ENCODE measurements at regions not wholly inside any gene's neighbourhood (a gene's known extent, or its start where the extent isn't known, plus 50 kb on each side); places are given as distances from the start of the nearest gene placed in this dataset.

- peaks cover 4% of the 10 kb centered on the region for H3K4me1 ChIP-seq (ENCODE audit: insufficient read depth)
- Mint-ChIP-seq H3K4me1 (peaks cover 29% of the 10 kb centered on the region), H3K27me3 (ENCODE audit: insufficient read depth, low read depth, poor library complexity) (peaks cover 7% of the 10 kb centered on the region), H3K27ac (no peak overlapping the region), H3K9me3 (no peaks in the 10 kb centered on the region), H3K36me3 (ENCODE audit: low read depth) (no peaks in the 10 kb centered on the region), H3K4me3 (no peak overlapping the region)
- no peaks in the 10 kb centered on the region for H3F3A ChIP-seq (replicated peaks; ENCODE audit: low read depth)
- no peaks in the 10 kb centered on the region for H3K36me3 ChIP-seq (ENCODE audit: insufficient read depth)
- DNase-seq (ENCODE audit: low spot score) (no peak), ATAC-seq (peak; percentile 48)
- H3K27ac ChIP-seq (ENCODE audit: low read depth), result no peak overlapping the region
- no peak overlapping the region for H3K4me3 ChIP-seq
- H3K27me3 ChIP-seq (ENCODE audit: insufficient read depth), result no peaks in the 10 kb centered on the region
- H4K20me1 ChIP-seq (replicated peaks; ENCODE audit: insufficient read depth), result no peaks in the 10 kb centered on the region
- no peaks in the 10 kb centered on the region for H3K79me2 ChIP-seq (replicated peaks; ENCODE audit: insufficient read depth)
- H2AFZ ChIP-seq, result no peak overlapping the region
- H3K9me2 ChIP-seq (ENCODE audit: insufficient read depth), result peaks cover 10% of the 10 kb centered on the region
- TF ChIP-seq, protein P1, sequence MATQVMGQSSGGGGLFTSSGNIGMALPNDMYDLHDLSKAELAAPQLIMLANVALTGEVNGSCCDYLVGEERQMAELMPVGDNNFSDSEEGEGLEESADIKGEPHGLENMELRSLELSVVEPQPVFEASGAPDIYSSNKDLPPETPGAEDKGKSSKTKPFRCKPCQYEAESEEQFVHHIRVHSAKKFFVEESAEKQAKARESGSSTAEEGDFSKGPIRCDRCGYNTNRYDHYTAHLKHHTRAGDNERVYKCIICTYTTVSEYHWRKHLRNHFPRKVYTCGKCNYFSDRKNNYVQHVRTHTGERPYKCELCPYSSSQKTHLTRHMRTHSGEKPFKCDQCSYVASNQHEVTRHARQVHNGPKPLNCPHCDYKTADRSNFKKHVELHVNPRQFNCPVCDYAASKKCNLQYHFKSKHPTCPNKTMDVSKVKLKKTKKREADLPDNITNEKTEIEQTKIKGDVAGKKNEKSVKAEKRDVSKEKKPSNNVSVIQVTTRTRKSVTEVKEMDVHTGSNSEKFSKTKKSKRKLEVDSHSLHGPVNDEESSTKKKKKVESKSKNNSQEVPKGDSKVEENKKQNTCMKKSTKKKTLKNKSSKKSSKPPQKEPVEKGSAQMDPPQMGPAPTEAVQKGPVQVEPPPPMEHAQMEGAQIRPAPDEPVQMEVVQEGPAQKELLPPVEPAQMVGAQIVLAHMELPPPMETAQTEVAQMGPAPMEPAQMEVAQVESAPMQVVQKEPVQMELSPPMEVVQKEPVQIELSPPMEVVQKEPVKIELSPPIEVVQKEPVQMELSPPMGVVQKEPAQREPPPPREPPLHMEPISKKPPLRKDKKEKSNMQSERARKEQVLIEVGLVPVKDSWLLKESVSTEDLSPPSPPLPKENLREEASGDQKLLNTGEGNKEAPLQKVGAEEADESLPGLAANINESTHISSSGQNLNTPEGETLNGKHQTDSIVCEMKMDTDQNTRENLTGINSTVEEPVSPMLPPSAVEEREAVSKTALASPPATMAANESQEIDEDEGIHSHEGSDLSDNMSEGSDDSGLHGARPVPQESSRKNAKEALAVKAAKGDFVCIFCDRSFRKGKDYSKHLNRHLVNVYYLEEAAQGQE (IDR thresholded peaks at IDR 0.05; ENCODE audit: unreplicated experiment), result no peak
- TF ChIP-seq, protein P2, sequence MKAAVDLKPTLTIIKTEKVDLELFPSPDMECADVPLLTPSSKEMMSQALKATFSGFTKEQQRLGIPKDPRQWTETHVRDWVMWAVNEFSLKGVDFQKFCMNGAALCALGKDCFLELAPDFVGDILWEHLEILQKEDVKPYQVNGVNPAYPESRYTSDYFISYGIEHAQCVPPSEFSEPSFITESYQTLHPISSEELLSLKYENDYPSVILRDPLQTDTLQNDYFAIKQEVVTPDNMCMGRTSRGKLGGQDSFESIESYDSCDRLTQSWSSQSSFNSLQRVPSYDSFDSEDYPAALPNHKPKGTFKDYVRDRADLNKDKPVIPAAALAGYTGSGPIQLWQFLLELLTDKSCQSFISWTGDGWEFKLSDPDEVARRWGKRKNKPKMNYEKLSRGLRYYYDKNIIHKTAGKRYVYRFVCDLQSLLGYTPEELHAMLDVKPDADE (IDR thresholded peaks at IDR 0.05), result no peak
- TF ChIP-seq ZNF331 (CRISPR knock-in tag; IDR thresholded peaks at IDR 0.05; ENCODE audit: low read depth) (no peak), CREB1 (CRISPR knock-in tag; IDR thresholded peaks at IDR 0.05; ENCODE audit: low read depth) (no peak)
- no peak overlapping the region for H3K4me2 ChIP-seq
Observed at GRCh38 chr6:6715465-6715864, 126.9 kb downstream of the LY86 start.

DNA sequence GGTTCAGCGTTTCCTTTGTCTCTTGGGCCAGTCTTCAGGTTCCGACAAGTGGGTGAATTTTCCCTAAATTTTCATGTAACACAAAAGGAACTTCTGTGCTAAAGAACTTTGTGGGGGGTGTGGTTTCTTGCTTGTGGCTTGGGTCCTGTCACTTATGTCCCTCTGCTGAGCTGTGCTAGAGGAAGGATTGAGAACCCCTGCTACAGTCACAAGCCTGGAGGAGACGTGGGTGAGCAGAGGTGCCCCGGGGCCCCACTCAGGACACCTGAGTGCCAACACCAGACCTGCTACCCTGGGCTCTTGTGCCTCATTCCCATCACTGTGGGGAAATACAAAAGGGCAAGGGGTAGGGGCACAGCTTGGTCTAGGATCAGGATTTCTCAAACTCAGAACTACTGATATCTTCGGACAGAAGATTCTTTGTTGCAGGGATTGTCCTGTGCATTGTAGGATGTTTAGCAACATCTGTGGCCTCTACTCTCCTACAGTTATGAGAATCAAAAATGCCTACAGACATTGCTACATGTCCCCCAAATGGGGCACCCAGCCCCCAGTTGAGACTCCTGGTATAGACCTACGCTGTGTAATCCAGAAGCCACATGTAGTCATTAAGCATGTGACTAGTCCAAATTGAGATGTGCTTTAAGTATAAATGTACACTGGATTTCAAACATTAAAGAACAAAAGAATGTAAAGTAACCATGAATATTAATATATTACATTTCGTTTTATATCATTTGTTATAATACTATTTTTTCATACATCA, 128.7 kb downstream of the LY86 start:
- H4K20me1 ChIP-seq (replicated peaks; ENCODE audit: insufficient read depth), result no peaks in the 10 kb centered on the region
- H3F3A ChIP-seq (replicated peaks; ENCODE audit: low read depth), result no peaks in the 10 kb centered on the region
- H3K4me1 ChIP-seq (ENCODE audit: insufficient read depth), result peaks cover 4% of the 10 kb centered on the region
- H3K79me2 ChIP-seq (replicated peaks; ENCODE audit: insufficient read depth), result no peaks in the 10 kb centered on the region
- H3K4me3 ChIP-seq, result no peak overlapping the region
- TF ChIP-seq EZH2 (IDR thresholded peaks at IDR 0.05; ENCODE audit: low read depth, unreplicated experiment), result no peak
- no peak for TF ChIP-seq STAT1 (IDR thresholded peaks at IDR 0.05; ENCODE audit: unreplicated experiment)
- TF ChIP-seq ZNF331 (CRISPR knock-in tag; IDR thresholded peaks at IDR 0.05; ENCODE audit: low read depth), result no peak
- no peak for TF ChIP-seq POLR2AphosphoS5 (IDR thresholded peaks at IDR 0.05; ENCODE audit: low read depth)
- TF ChIP-seq CREB1 (CRISPR knock-in tag; IDR thresholded peaks at IDR 0.05; ENCODE audit: low read depth), result no peak
- TF ChIP-seq, protein P3, sequence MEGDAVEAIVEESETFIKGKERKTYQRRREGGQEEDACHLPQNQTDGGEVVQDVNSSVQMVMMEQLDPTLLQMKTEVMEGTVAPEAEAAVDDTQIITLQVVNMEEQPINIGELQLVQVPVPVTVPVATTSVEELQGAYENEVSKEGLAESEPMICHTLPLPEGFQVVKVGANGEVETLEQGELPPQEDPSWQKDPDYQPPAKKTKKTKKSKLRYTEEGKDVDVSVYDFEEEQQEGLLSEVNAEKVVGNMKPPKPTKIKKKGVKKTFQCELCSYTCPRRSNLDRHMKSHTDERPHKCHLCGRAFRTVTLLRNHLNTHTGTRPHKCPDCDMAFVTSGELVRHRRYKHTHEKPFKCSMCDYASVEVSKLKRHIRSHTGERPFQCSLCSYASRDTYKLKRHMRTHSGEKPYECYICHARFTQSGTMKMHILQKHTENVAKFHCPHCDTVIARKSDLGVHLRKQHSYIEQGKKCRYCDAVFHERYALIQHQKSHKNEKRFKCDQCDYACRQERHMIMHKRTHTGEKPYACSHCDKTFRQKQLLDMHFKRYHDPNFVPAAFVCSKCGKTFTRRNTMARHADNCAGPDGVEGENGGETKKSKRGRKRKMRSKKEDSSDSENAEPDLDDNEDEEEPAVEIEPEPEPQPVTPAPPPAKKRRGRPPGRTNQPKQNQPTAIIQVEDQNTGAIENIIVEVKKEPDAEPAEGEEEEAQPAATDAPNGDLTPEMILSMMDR (conservative IDR thresholded peaks at IDR 0.05; ENCODE audit: low read depth in 2 of 2), result no peak
- DNase-seq (ENCODE audit: low spot score) (no peak), ATAC-seq (no peak)
- no peaks in the 10 kb centered on the region for H3K36me3 ChIP-seq (ENCODE audit: insufficient read depth)
- Mint-ChIP-seq H3K27me3 (ENCODE audit: insufficient read depth, low read depth, poor library complexity) (peaks cover 5% of the 10 kb centered on the region), H3K4me3 (no peak overlapping the region), H3K36me3 (ENCODE audit: low read depth) (no peaks in the 10 kb centered on the region), H3K9me3 (no peaks in the 10 kb centered on the region), H3K27ac (no peak overlapping the region), H3K4me1 (peaks cover 25% of the 10 kb centered on the region)
- H3K27ac ChIP-seq (ENCODE audit: low read depth), result no peak overlapping the region
- no peaks in the 10 kb centered on the region for H3K27me3 ChIP-seq (ENCODE audit: insufficient read depth)
- 0 out of 2 replicates have a peak overlapping the region, but pooled peaks have one; percentile 23 for H2AFZ ChIP-seq
- H3K9me2 ChIP-seq (ENCODE audit: insufficient read depth), result no peaks in the 10 kb centered on the region; the same call in 1 of the 2 replicates
- H3K4me2 ChIP-seq, result no peak overlapping the region
